ENCODE measurements at regions not wholly inside any gene's neighbourhood (a gene's known extent, or its start where the extent isn't known, plus 50 kb on each side); places are given as distances from the start of the nearest gene placed in this dataset.
"Not testable (repeated sequence)": the region's sequence is repeated elsewhere in the genome, so short reads cannot be mapped to it uniquely, and the experiment has no call there.

GRCh38 chr4:43651991-43652390, 759.5 kb downstream of the GRXCR1 start:
- TF ChIP-seq CTCF (IDR thresholded peaks at IDR 0.05) = no peak
- 53 to 57% methylated on average over 1 of the region's 1 CpG for WGBS, 2 donors
- intact Hi-C loops (cut with DNase I) = no loop called here
- Histone ChIP-seq H3K36me3 (no peaks in the 10 kb centered on the region), H3K9me3 (peaks cover 0 to 17% (median 0%) of the 10 kb centered on the region in 11 donors), H3K27me3 (no peaks in the 10 kb centered on the region), H3K4me3 (no peak overlapping the region), H3K4me1 (no peaks in the 10 kb centered on the region), H3K27ac (no peak overlapping the region)
- DNase-seq = no peak
- no peak for ATAC-seq

GRCh38 chr4:43659547-43659946, 767.0 kb downstream of the GRXCR1 start:
- DNase-seq; H3K4me1 ChIP-seq; H3K27me3 ChIP-seq; H3K27ac ChIP-seq; H3K36me3 ChIP-seq; H3K4me3 ChIP-seq; ATAC-seq; intact Hi-C loops (cut with DNase I): not testable (repeated sequence)
- WGBS, 2 donors = 76 to 79% methylated on average over 2 of the region's 2 CpGs
- H3K9me3 ChIP-seq = peaks cover 0 to 13% (median 0%) of the 10 kb centered on the region in 11 donors

GRCh38 chr4:43672265-43672885, 776.2 kb downstream of the KCTD8 start:
- H3K27me3 ChIP-seq; DNase-seq; H3K4me1 ChIP-seq; H3K27ac ChIP-seq; H3K4me3 ChIP-seq; intact Hi-C loops (cut with DNase I); H3K36me3 ChIP-seq; ATAC-seq: not testable (repeated sequence)
- peaks cover 0 to 44% (median 6%) of the 10 kb centered on the region in 11 donors for H3K9me3 ChIP-seq
- WGBS, 2 donors = 79 to 80% methylated on average over 12 to 20 of the region's 23 CpGs

GRCh38 chr4:43680421-43680820, 768.2 kb downstream of the KCTD8 start:
- no peaks in the 10 kb centered on the region for H3K36me3 ChIP-seq
- WGBS, 2 donors = 84 to 85% methylated on average over 1 of the region's 1 CpG
- H3K27ac ChIP-seq = no peak overlapping the region
- no peaks in the 10 kb centered on the region for H3K27me3 ChIP-seq
- no peak for TF ChIP-seq CTCF (IDR thresholded peaks at IDR 0.05)
- no peaks in the 10 kb centered on the region for H3K4me1 ChIP-seq
- no peak for DNase-seq
- H3K4me3 ChIP-seq = no peak overlapping the region
- intact Hi-C loops (cut with DNase I) = no loop called here
- ATAC-seq = no peak
- peaks cover 0 to 5% (median 0%) of the 10 kb centered on the region in 11 donors for H3K9me3 ChIP-seq

GRCh38 chr4:43682551-43682950, 766.1 kb downstream of the KCTD8 start:
- DNase-seq = no peak
- Histone ChIP-seq H3K27me3 (no peaks in the 10 kb centered on the region), H3K27ac (no peak overlapping the region), H3K9me3 (peaks cover 0 to 5% (median 0%) of the 10 kb centered on the region in 11 donors), H3K36me3 (no peaks in the 10 kb centered on the region), H3K4me3 (no peak overlapping the region), H3K4me1 (no peaks in the 10 kb centered on the region)
- 51 to 55% methylated on average over 3 of the region's 3 CpGs for WGBS, 2 donors
- intact Hi-C loops (cut with DNase I) = no loop called here
- TF ChIP-seq CTCF (IDR thresholded peaks at IDR 0.05) = no peak
- no peak for ATAC-seq
